ENCODE measurements at regions not wholly inside any gene's neighbourhood (a gene's known extent, or its start where the extent isn't known, plus 50 kb on each side); places are given as distances from the start of the nearest gene placed in this dataset.

DNA sequence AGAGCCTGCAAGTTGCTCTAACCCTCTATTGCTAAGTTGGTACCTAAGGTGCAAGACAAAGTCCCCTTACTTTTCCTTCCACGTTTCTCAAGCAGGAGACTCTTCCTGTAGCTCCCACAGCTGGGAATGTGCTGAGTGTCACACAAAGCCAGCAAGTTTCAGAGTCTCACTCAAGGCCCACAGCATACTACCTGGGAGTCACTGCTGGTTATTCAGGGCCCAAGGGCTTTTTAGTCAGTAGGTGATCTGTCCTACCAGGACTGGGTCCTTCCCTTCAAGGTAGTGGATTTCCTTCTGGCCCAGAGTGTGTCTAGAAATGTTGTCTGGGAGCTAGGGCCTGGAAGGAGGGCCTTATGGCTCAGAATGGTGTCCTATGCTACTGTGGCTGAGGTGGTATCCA lies 261.9 kb upstream of the CITED2 start:
- Histone ChIP-seq H3K4me1 (no peaks in the 10 kb centered on the region), H2AFZ (replicated peaks) (no peak overlapping the region), H3K27ac (no peak overlapping the region), H3K79me2 (ENCODE audit: low read depth) (no peaks in the 10 kb centered on the region), H3K9ac (no peak overlapping the region), H3K4me3 (no peak overlapping the region), H3K36me3 (no peaks in the 10 kb centered on the region), H4K20me1 (ENCODE audit: low read depth) (no peaks in the 10 kb centered on the region), H3F3A (ENCODE audit: low read depth) (no peaks in the 10 kb centered on the region), H3K27me3 (no peaks in the 10 kb centered on the region), H3K4me2 (no peak overlapping the region), H3K9me3 (ENCODE audit: low read depth) (no peaks in the 10 kb centered on the region)
- TF ChIP-seq EZH2 (IDR thresholded peaks at IDR 0.05) (no peak), EZH2phosphoT487 (IDR thresholded peaks at IDR 0.05) (no peak)
- TF ChIP-seq, protein P1, sequence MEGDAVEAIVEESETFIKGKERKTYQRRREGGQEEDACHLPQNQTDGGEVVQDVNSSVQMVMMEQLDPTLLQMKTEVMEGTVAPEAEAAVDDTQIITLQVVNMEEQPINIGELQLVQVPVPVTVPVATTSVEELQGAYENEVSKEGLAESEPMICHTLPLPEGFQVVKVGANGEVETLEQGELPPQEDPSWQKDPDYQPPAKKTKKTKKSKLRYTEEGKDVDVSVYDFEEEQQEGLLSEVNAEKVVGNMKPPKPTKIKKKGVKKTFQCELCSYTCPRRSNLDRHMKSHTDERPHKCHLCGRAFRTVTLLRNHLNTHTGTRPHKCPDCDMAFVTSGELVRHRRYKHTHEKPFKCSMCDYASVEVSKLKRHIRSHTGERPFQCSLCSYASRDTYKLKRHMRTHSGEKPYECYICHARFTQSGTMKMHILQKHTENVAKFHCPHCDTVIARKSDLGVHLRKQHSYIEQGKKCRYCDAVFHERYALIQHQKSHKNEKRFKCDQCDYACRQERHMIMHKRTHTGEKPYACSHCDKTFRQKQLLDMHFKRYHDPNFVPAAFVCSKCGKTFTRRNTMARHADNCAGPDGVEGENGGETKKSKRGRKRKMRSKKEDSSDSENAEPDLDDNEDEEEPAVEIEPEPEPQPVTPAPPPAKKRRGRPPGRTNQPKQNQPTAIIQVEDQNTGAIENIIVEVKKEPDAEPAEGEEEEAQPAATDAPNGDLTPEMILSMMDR (IDR thresholded peaks at IDR 0.05): no peak
- Mint-ChIP-seq H3K9me3 (peaks cover 3% of the 10 kb centered on the region), H3K27me3 (ENCODE audit: insufficient read depth, low read depth) (no peaks in the 10 kb centered on the region), H3K36me3 (no peaks in the 10 kb centered on the region), H3K27ac (no peak overlapping the region), H3K4me1 (no peaks in the 10 kb centered on the region), H3K4me3 (no peak overlapping the region)
- DNase-seq (ENCODE audit: low spot score): no peak

DNA sequence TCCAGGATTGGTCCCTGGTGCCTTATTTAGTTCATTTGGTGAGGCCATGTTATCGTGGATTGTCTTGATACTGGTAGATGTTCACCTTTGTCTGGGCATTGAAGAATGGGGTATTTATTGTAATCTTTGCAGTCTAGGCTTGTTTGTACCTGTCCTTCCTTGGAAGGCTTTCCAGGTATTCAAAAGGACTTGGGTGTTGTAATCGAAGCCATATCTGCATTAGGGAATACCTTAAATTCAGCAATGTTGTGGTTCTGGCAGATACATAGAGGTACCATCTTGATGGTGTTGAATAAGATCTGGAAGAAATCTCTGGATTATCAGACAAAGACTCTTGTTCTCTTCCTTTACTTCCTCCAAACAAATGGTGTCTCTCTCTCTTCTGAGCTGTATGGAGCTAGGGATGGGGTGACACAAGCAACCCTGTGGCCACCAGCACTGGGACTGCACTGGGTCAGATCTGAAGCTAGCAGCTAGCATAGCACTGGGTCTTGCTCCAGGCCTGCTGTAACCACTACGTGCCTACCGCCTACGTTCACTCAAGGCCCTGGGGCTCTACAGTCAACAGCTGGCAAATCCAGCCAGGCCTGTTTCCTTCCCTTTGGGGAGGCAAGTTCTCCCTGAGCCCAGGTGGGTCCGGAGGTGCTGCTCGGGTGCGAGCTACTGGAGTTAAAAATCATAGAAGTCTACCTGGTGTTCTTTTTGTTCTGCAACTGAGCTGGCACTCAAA lies 261.1 kb upstream of the CITED2 start:
- Mint-ChIP-seq H3K4me3 (no peak overlapping the region), H3K27me3 (ENCODE audit: insufficient read depth, low read depth) (no peaks in the 10 kb centered on the region)
- no peak overlapping the region for H3K27ac ChIP-seq

DNA sequence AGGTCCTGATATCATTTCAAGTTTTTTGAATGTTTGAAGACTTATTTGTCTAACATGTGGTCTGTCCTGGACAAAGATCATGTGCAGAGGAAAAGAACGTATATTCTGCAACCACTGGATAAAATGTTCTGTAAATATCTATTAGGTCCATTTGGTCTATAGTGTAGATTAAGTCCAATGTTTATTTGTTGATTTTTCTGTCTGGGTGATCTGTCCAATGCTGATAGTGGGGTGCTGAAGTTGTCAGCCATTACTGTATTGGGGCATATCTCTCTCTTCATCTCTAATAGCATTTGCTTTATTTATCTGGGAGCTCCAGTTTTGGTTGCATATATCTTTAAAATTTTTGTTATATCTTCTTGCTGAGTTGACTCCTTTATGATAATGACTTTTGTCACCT lies 258.4 kb upstream of the CITED2 start:
- no peaks in the 10 kb centered on the region for H3K36me3 Mint-ChIP-seq
- no peak for DNase-seq (ENCODE audit: low spot score)
- no peak overlapping the region for H3K9ac ChIP-seq
- no peaks in the 10 kb centered on the region for H3K27me3 ChIP-seq
- H3K79me2 ChIP-seq (ENCODE audit: low read depth): no peaks in the 10 kb centered on the region
- no peak overlapping the region for H3K4me3 ChIP-seq
- TF ChIP-seq EZH2 (IDR thresholded peaks at IDR 0.05) (no peak), EZH2phosphoT487 (IDR thresholded peaks at IDR 0.05) (no peak)
- TF ChIP-seq, protein P1 (IDR thresholded peaks at IDR 0.05): no peak
- H2AFZ ChIP-seq (replicated peaks): no peak overlapping the region
- no peaks in the 10 kb centered on the region for H3K27me3 Mint-ChIP-seq (ENCODE audit: insufficient read depth, low read depth)
- no peak overlapping the region for H3K27ac ChIP-seq
- peaks cover under 1% of the 10 kb centered on the region for H3F3A ChIP-seq (ENCODE audit: low read depth)
- H3K4me2 ChIP-seq: no peak overlapping the region
- no peak overlapping the region for H3K27ac Mint-ChIP-seq
- peaks cover 6% of the 10 kb centered on the region for H3K4me1 Mint-ChIP-seq
- peaks cover 20% of the 10 kb centered on the region for H3K9me3 Mint-ChIP-seq
- no peaks in the 10 kb centered on the region for H4K20me1 ChIP-seq (ENCODE audit: low read depth)
- H3K36me3 ChIP-seq: no peaks in the 10 kb centered on the region
- no peak overlapping the region for H3K4me3 Mint-ChIP-seq
- peaks cover 3% of the 10 kb centered on the region for H3K4me1 ChIP-seq
- H3K9me3 ChIP-seq (ENCODE audit: low read depth): no peaks in the 10 kb centered on the region

More for the DNA sequence above, 261.1 kb upstream of the CITED2 start:
- no peaks in the 10 kb centered on the region for H4K20me1 ChIP-seq (ENCODE audit: low read depth)
- no peak for DNase-seq (ENCODE audit: low spot score)
- no peaks in the 10 kb centered on the region for H3K9me3 ChIP-seq (ENCODE audit: low read depth)
- peaks cover 11% of the 10 kb centered on the region for H3K9me3 Mint-ChIP-seq
- no peaks in the 10 kb centered on the region for H3K36me3 Mint-ChIP-seq
- H3K36me3 ChIP-seq: no peaks in the 10 kb centered on the region
- H3K4me2 ChIP-seq: no peak overlapping the region
- H3F3A ChIP-seq (ENCODE audit: low read depth): no peaks in the 10 kb centered on the region
- no peak overlapping the region for H3K4me3 ChIP-seq
- H2AFZ ChIP-seq (replicated peaks): no peak overlapping the region
- no peaks in the 10 kb centered on the region for H3K27me3 ChIP-seq
- H3K27ac Mint-ChIP-seq: no peak overlapping the region
- no peak overlapping the region for H3K9ac ChIP-seq
- no peaks in the 10 kb centered on the region for H3K79me2 ChIP-seq (ENCODE audit: low read depth)
- H3K4me1 ChIP-seq: no peaks in the 10 kb centered on the region
- TF ChIP-seq EZH2phosphoT487 (IDR thresholded peaks at IDR 0.05) (no peak), EZH2 (IDR thresholded peaks at IDR 0.05) (no peak)
- TF ChIP-seq, protein P1 (IDR thresholded peaks at IDR 0.05): no peak
- H3K4me1 Mint-ChIP-seq: no peaks in the 10 kb centered on the region
